ENCODE measurements at regions not wholly inside any gene's neighbourhood (a gene's known extent, or its start where the extent isn't known, plus 50 kb on each side); places are given as distances from the start of the nearest gene placed in this dataset.

- no peak for TF ChIP-seq POLR2AphosphoS5 (IDR thresholded peaks at IDR 0.05; ENCODE audit: low read depth, low read length)
- TF ChIP-seq, protein P1, sequence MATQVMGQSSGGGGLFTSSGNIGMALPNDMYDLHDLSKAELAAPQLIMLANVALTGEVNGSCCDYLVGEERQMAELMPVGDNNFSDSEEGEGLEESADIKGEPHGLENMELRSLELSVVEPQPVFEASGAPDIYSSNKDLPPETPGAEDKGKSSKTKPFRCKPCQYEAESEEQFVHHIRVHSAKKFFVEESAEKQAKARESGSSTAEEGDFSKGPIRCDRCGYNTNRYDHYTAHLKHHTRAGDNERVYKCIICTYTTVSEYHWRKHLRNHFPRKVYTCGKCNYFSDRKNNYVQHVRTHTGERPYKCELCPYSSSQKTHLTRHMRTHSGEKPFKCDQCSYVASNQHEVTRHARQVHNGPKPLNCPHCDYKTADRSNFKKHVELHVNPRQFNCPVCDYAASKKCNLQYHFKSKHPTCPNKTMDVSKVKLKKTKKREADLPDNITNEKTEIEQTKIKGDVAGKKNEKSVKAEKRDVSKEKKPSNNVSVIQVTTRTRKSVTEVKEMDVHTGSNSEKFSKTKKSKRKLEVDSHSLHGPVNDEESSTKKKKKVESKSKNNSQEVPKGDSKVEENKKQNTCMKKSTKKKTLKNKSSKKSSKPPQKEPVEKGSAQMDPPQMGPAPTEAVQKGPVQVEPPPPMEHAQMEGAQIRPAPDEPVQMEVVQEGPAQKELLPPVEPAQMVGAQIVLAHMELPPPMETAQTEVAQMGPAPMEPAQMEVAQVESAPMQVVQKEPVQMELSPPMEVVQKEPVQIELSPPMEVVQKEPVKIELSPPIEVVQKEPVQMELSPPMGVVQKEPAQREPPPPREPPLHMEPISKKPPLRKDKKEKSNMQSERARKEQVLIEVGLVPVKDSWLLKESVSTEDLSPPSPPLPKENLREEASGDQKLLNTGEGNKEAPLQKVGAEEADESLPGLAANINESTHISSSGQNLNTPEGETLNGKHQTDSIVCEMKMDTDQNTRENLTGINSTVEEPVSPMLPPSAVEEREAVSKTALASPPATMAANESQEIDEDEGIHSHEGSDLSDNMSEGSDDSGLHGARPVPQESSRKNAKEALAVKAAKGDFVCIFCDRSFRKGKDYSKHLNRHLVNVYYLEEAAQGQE (IDR thresholded peaks at IDR 0.05; ENCODE audit: insufficient read depth in 1 of 2, low read depth in 2 of 2, low read length in 2 of 2): no peak
- TF ChIP-seq TAF1 (IDR thresholded peaks at IDR 0.05; ENCODE audit: borderline replicate concordance, insufficient read depth, low read length): no peak
- TF ChIP-seq SIN3A (IDR thresholded peaks at IDR 0.05; ENCODE audit: borderline replicate concordance, insufficient read depth, low read length): no peak
- no peak for TF ChIP-seq FOXP2 (optimal IDR thresholded peaks at IDR 0.05; ENCODE audit: borderline replicate concordance, extremely low read depth, extremely low read length, insufficient read depth)
Observed at GRCh38 chr9:21560281-21560745, 78.2 kb upstream of the IFNE start.
